IPS-20b (cell line): ENCODE measurements at regions not wholly inside any gene's neighbourhood (a gene's known extent, or its start where the extent isn't known, plus 50 kb on each side); places are given as distances from the start of the nearest gene placed in this dataset.

Experiments
- H3K27ac ChIP-seq: one replicate; pipeline ENCODE4 v1.5.1; 2013; ENCODE audit warnings: low read length
- H3K27me3 ChIP-seq: 2 replicates; pipeline ENCODE4 v1.6.1; 2013; ENCODE audit warnings: mild to moderate bottlenecking, low read length, inconsistent platforms; ENCODE audit not compliant: insufficient read depth
- H3K36me3 ChIP-seq: 2 replicates; pipeline ENCODE4 v1.6.1; 2013; ENCODE audit warnings: low read depth, mild to moderate bottlenecking, inconsistent platforms, low read length, moderate library complexity; ENCODE audit not compliant: insufficient read depth
- H3K4me1 ChIP-seq: 2 replicates; pipeline ENCODE4 v1.6.1; 2013; ENCODE audit warnings: mild to moderate bottlenecking, control low read depth, inconsistent platforms, low read length, moderate library complexity; ENCODE audit not compliant: insufficient read depth
- H3K4me3 ChIP-seq: 2 replicates; pipeline ENCODE4 v1.5.1; 2013; ENCODE audit warnings: mild to moderate bottlenecking, low read length, inconsistent platforms
- H3K9ac ChIP-seq: 2 replicates; pipeline ENCODE4 v1.6.1; 2013; ENCODE audit warnings: low read depth, mild to moderate bottlenecking, inconsistent platforms, low read length, moderate library complexity
- H3K9me3 ChIP-seq: 2 replicates; pipeline ENCODE4 v1.6.1; 2013; ENCODE audit warnings: mild to moderate bottlenecking, low read depth, low read length, inconsistent platforms; ENCODE audit not compliant: insufficient read depth

DNA sequence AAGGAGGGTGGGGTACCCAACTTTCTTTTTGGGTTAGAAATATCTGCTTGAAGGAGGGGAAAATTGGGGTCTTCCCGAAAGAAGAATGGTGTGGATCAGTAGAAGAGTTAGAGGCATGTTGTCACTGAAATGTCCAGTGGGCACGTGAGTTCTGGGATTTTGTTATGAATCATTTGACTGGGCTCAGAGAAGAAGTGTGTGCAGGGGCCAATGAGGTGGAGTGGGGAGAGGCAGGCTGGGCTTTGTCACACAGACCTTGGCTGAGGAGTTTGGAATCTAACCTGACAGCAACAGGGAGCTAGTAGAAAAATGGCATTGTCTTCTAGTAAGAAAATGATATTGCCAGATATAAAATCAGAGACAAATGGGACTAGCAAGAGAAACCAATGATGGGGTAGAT is 436.8 kb downstream of the MFSD1 start:
- Histone ChIP-seq H3K4me3 (no peak overlapping the region), H3K27me3 (no peaks in the 10 kb centered on the region), H3K27ac (no peak overlapping the region), H3K36me3 (no peaks in the 10 kb centered on the region), H3K9me3 (no peaks in the 10 kb centered on the region), H3K4me1 (peaks cover 6% of the 10 kb centered on the region; the same call in 1 of the 2 replicates), H3K9ac (no peak overlapping the region)

DNA sequence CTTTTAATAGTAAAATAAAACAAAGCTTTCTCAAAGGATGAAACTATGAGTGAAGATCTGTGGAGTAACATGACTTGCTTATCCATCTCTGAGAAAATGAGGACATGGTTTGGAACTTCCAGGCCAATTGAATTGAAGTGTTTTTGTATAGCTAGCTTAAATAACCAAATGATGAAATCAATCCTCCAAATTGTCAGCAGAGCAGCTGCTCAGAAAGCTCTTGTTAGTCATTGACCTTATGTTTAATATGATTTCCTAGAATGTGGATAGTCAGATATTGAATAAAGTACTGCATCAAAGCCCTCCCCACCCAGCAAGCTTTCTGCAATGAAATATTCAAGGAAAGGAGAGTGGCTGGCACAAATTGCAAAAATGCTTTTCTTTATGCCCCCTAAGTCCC is 437.2 kb downstream of the MFSD1 start:
- H3K9me3 ChIP-seq, result no peaks in the 10 kb centered on the region

GRCh38 chr3:159244933-159245332 is 443.1 kb downstream of the MFSD1 start:
- H3K27me3 ChIP-seq, result no peaks in the 10 kb centered on the region
- no peak overlapping the region for H3K9ac ChIP-seq
- no peak overlapping the region for H3K27ac ChIP-seq
- no peak overlapping the region for H3K4me3 ChIP-seq
- H3K36me3 ChIP-seq, result no peaks in the 10 kb centered on the region
- H3K9me3 ChIP-seq, result no peaks in the 10 kb centered on the region
- H3K4me1 ChIP-seq, result no peaks in the 10 kb centered on the region

More for the DNA sequence above, 437.2 kb downstream of the MFSD1 start:
- Histone ChIP-seq H3K4me1 (peaks cover 6% of the 10 kb centered on the region; the same call in 1 of the 2 replicates), H3K27ac (no peak overlapping the region), H3K36me3 (no peaks in the 10 kb centered on the region), H3K4me3 (no peak overlapping the region), H3K9ac (no peak overlapping the region), H3K27me3 (no peaks in the 10 kb centered on the region)

DNA sequence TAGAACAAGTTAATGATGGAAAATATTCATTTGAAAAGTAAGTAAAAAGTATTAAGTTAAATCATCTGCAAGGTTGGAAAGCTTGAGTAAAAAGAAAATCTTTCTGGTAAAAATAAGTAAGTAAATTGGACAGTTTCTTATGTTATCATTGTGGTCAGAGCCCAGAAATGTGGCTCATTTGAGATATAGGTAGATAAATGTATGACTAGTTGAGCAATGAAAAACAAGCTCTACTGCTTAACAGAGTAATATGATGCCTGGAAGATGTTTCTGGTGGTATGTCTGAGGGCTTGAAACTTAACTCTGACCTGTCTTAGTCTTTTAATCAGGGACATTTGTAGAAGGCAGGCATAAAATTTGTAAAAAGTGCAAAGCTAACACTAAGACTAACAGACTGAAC is 444.0 kb downstream of the MFSD1 start:
- no peaks in the 10 kb centered on the region for H3K4me1 ChIP-seq

GRCh38 chr3:159246385-159246784 is 444.5 kb downstream of the MFSD1 start:
- Histone ChIP-seq H3K36me3 (no peaks in the 10 kb centered on the region), H3K4me1 (no peaks in the 10 kb centered on the region), H3K27ac (no peak overlapping the region), H3K9me3 (no peaks in the 10 kb centered on the region), H3K9ac (no peak overlapping the region), H3K27me3 (no peaks in the 10 kb centered on the region), H3K4me3 (no peak overlapping the region)

More for the DNA sequence above, 444.0 kb downstream of the MFSD1 start:
- Histone ChIP-seq H3K36me3 (no peaks in the 10 kb centered on the region), H3K4me3 (no peak overlapping the region), H3K27ac (no peak overlapping the region), H3K9me3 (no peaks in the 10 kb centered on the region), H3K9ac (no peak overlapping the region), H3K27me3 (no peaks in the 10 kb centered on the region)

GRCh38 chr3:159249472-159250174 is 447.8 kb downstream of the MFSD1 start:
- H3K27ac ChIP-seq, result no peak overlapping the region
- H3K4me1 ChIP-seq, result no peaks in the 10 kb centered on the region
- no peaks in the 10 kb centered on the region for H3K36me3 ChIP-seq

DNA sequence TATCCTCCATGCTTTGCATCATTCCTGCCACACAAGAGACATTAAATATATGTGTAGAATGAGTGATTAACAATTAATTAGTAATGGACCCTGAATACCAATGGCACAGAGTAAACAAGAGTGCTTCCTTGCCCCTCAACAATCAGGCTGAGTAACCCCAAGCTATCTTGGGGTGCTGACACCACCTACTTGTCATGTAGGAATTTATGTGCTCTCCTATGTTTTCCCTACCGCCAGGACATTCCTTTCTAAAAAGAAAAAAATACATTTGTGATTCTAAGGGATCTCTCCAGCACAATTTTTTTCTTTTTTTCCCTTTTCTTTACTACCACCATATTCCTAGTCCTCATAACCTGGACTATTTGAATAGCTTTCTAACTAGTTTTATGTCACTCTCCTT is 449.1 kb downstream of the MFSD1 start:
- Histone ChIP-seq H3K4me1 (no peaks in the 10 kb centered on the region), H3K27me3 (no peaks in the 10 kb centered on the region; the same call in 1 of the 2 replicates), H3K4me3 (no peak overlapping the region), H3K36me3 (no peaks in the 10 kb centered on the region), H3K9me3 (no peaks in the 10 kb centered on the region), H3K9ac (no peak overlapping the region), H3K27ac (no peak overlapping the region)

More at GRCh38 chr3:159249472-159250174, 447.8 kb downstream of the MFSD1 start:
- no peak overlapping the region for H3K9ac ChIP-seq
- no peaks in the 10 kb centered on the region for H3K9me3 ChIP-seq
- no peak overlapping the region for H3K4me3 ChIP-seq
- H3K27me3 ChIP-seq, result no peaks in the 10 kb centered on the region; the same call in 1 of the 2 replicates

DNA sequence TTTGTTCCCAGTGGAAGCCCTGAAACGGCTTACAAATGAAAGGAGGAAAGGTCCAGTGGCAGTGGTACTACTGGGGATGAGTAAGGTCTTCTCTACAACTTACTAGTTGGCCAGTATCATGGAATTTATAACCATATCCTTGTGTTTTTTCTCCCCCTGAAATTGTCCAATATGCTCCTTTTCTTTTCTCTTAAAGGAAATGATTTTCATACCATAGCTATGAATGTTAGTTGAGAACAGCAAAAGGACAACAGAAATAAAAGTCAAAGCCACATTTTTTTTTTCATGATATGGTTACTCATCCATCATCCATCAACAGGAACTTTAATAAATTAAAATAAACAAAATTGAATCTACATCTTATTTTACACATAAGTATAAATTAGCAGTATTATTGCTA is 450.4 kb downstream of the MFSD1 start:
- no peak overlapping the region for H3K4me3 ChIP-seq
- no peaks in the 10 kb centered on the region for H3K36me3 ChIP-seq
- no peak overlapping the region for H3K9ac ChIP-seq
- H3K27ac ChIP-seq, result no peak overlapping the region
- H3K27me3 ChIP-seq, result no peaks in the 10 kb centered on the region; the same call in 1 of the 2 replicates
- no peaks in the 10 kb centered on the region for H3K9me3 ChIP-seq
- no peaks in the 10 kb centered on the region for H3K4me1 ChIP-seq

- Histone ChIP-seq H3K27ac (no peak overlapping the region), H3K36me3 (no peaks in the 10 kb centered on the region), H3K4me1 (no peaks in the 10 kb centered on the region), H3K9ac (no peak overlapping the region), H3K27me3 (no peaks in the 10 kb centered on the region; the same call in 1 of the 2 replicates), H3K9me3 (no peaks in the 10 kb centered on the region), H3K4me3 (no peak overlapping the region)
Observed at GRCh38 chr3:159252772-159253384, 451.0 kb downstream of the MFSD1 start.

- no peak overlapping the region for H3K4me3 ChIP-seq
- H3K27ac ChIP-seq, result no peak overlapping the region
Observed at GRCh38 chr3:159253860-159254259, 452.0 kb downstream of the MFSD1 start.

GRCh38 chr3:159257954-159258353 is 456.1 kb downstream of the MFSD1 start:
- Histone ChIP-seq H3K9ac (no peak overlapping the region), H3K4me3 (no peak overlapping the region), H3K9me3 (no peaks in the 10 kb centered on the region), H3K4me1 (no peaks in the 10 kb centered on the region), H3K36me3 (no peaks in the 10 kb centered on the region), H3K27ac (no peak overlapping the region), H3K27me3 (no peaks in the 10 kb centered on the region; the same call in 1 of the 2 replicates)

More at GRCh38 chr3:159253860-159254259, 452.0 kb downstream of the MFSD1 start:
- H3K36me3 ChIP-seq, result no peaks in the 10 kb centered on the region
- H3K9me3 ChIP-seq, result no peaks in the 10 kb centered on the region
- H3K9ac ChIP-seq, result no peak overlapping the region
- H3K4me1 ChIP-seq, result no peaks in the 10 kb centered on the region
- no peaks in the 10 kb centered on the region; the same call in 1 of the 2 replicates for H3K27me3 ChIP-seq

DNA sequence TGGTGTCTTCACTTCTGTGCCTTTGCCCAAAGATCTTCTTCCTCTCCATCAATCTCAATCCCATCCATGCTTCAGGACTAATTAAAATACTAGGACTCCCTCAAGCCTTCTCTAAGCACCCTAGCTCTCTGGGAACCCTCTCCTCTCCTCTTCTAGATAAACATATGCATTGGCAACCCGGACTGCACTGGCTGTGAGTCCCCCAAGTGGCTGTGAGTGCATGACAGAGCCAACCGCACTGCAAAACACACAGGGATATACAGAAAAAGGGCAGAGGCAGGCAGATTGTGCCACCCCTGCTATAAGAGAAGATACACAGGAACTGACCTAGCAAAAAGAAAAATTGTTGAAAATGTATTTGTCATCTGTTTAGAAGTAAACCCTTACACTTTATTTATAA is 457.1 kb downstream of the MFSD1 start:
- H3K36me3 ChIP-seq, result no peaks in the 10 kb centered on the region

More for the DNA sequence above, 457.1 kb downstream of the MFSD1 start:
- no peak overlapping the region for H3K27ac ChIP-seq
- no peak overlapping the region for H3K4me3 ChIP-seq
- H3K9ac ChIP-seq, result no peak overlapping the region
- H3K9me3 ChIP-seq, result no peaks in the 10 kb centered on the region
- H3K27me3 ChIP-seq, result no peaks in the 10 kb centered on the region; the same call in 1 of the 2 replicates
- no peaks in the 10 kb centered on the region for H3K4me1 ChIP-seq
